Heart left ventricle (tissue), 16 donors: ENCODE measurements at regions not wholly inside any gene's neighbourhood (a gene's known extent, or its start where the extent isn't known, plus 50 kb on each side); places are given as distances from the start of the nearest gene placed in this dataset.
"Not testable (repeated sequence)": the region's sequence is repeated elsewhere in the genome, so short reads cannot be mapped to it uniquely, and the experiment has no call there.

Experiments
- ATAC-seq, 4 donors: fragments of 200-7000 bp; cut with Tn5 transposase; one replicate each; pipeline ENCODE4 v1.9.1; 2020 to 2022; ENCODE audit warnings: moderate library complexity in 4 of 4, mild to moderate bottlenecking in 3 of 4, moderate number of reproducible peaks in 1 of 4
- DNase-seq, 5 donors: peaks; one replicate each; pipeline ENCODE4 v3.0.0-alpha.2; 2020
- H3K27ac ChIP-seq, 12 donors: fragments of 200-600 bp; sonication (generic) in 4 of 12; one replicate each; pipeline versions ENCODE4 v1.5.0 to v1.8.0; 2016 to 2022; ENCODE audit warnings: mild to moderate bottlenecking in 2 of 12
- H3K27me3 ChIP-seq, 9 donors: fragments of 200-600 bp; sonication (generic) in 2 of 9; one replicate each; pipeline versions ENCODE4 v1.5.1 to v1.8.0; 2016 to 2022; ENCODE audit warnings: mild to moderate bottlenecking in 3 of 9
- H3K36me3 ChIP-seq, 9 donors: fragments of 200-600 bp; sonication (generic) in 2 of 9; one replicate each; pipeline versions ENCODE4 v1.5.0 to v1.8.0; 2018 to 2022; ENCODE audit warnings: mild to moderate bottlenecking in 2 of 9
- H3K4me1 ChIP-seq, 12 donors: fragments of 200-600 bp; sonication (generic) in 4 of 12; one replicate each; pipeline versions ENCODE4 v1.5.0 to v1.8.0; 2016 to 2022; ENCODE audit warnings: mild to moderate bottlenecking in 3 of 12
- H3K4me3 ChIP-seq, 12 donors: fragments of 200-600 bp; sonication (generic) in 4 of 12; one replicate each; pipeline versions ENCODE4 v1.5.0 to v1.8.0; 2017 to 2022; ENCODE audit warnings: mild to moderate bottlenecking in 9 of 12, moderate library complexity in 4 of 12
- H3K9me3 ChIP-seq, 12 donors: fragments of 200-600 bp; sonication (generic) in 4 of 12; one replicate each; pipeline versions ENCODE4 v1.5.0 to v1.8.0; 2016 to 2022; ENCODE audit warnings: mild to moderate bottlenecking in 1 of 12
- CTCF ChIP-seq, 12 donors: fragments of 200-600 bp; sonication (generic) in 4 of 12; IDR thresholded peaks; one replicate each; pipeline versions ENCODE4 v1.5.0 to v1.8.0; 2018 to 2022; ENCODE audit warnings: antibody characterized with exemption in 12 of 12, mild to moderate bottlenecking in 5 of 12
- POLR2A ChIP-seq, 2 donors: fragments of 450-650 bp; IDR thresholded peaks; one replicate each; pipeline ENCODE4 v1.6.1; 2017; ENCODE audit warnings: antibody characterized with exemption in 2 of 2, mild to moderate bottlenecking in 2 of 2, moderate library complexity in 2 of 2
- WGBS, 4 donors: extraction: QIAGEN DNeasy Blood & Tissue Kit in 2 of 4; methylation state at CpG; one replicate each; pipeline versions ENCODE4 v1.1.5 to v1.1.7; 2013 to 2018; 5-methylcytosine and 5-hydroxymethylcytosine counted together
- intact Hi-C, 10 donors: fragments of 100-400 bp; cut with DNase I; formaldehyde crosslinking; loops; one replicate each; pipeline versions ENCODE4 v1.11.1 to v1.14.2; 2022
- donor health status: ischemic (EF 13 %, LVEDD 7.1; RV severe dilation, severe dysfunction).
- donor health status: healthy with polysubstance abuse.
- donor health status: DM: no; HTN: yes; CAD: no.
- donor health status: DM: no; HTN: no; CAD: no.
- donor health status: ischemic (EF 25% LVEDD 6.9; RV normal size, moderate dysfunction).
- donor health status: ischemic (EF 25% LVEDD 5.7; RV mildly dilated, moderate dysfunction).
- donor health status: healthy.
- donor health status: DM: yes; HTN: yes; CAD: no.
- donor health status: ischemic (EF 35%, LVEDD 5.7; RV mildly dilated, moderate dysfunction).
- donor health status: nonischemic (EF 11% LVEDD 7.7; RV severe dilation, severe dysfunction).
- donor health status: DM: yes; HTN: yes; CAD: no.
- donor health status: PGD.
- donor health status: ischemic (EF 29% LVEDD 5.4; RV normal size, mild dysfunction).
- donor health status: nonischemic (EF 23%, LVEDD 6.1; RV moderate dilation, normal function).

- no peak overlapping the region for H3K4me3 ChIP-seq
- intact Hi-C loops, result no loop called here
- H3K27me3 ChIP-seq, result peaks cover 0 to 3% (median 0%) of the 10 kb centered on the region in 9 donors
- H3K36me3 ChIP-seq, result no peaks in the 10 kb centered on the region
- no peaks in the 10 kb centered on the region for H3K9me3 ChIP-seq
- no peak for ATAC-seq
- no peaks in the 10 kb centered on the region for H3K4me1 ChIP-seq
- no peak for DNase-seq
- 79 to 87% (median 85%) methylated on average over 10 of the region's 10 CpGs for WGBS, 4 donors
- TF ChIP-seq CTCF (IDR thresholded peaks at IDR 0.05) (no peak), POLR2A (IDR thresholded peaks at IDR 0.05) (no peak)
- H3K27ac ChIP-seq, result no peak overlapping the region
These were observed 297.8 kb downstream of the MYCN start for GRCh38 chr2:16238001-16238761.

GRCh38 chr2:16235747-16236146 lies 295.4 kb downstream of the MYCN start:
- H3K27ac ChIP-seq, result no peak overlapping the region

GRCh38 chr2:16235291-16235690 lies 294.9 kb downstream of the MYCN start:
- H3K9me3 ChIP-seq, ATAC-seq, H3K27ac ChIP-seq, H3K4me1 ChIP-seq, intact Hi-C loops, H3K36me3 ChIP-seq, H3K4me3 ChIP-seq, DNase-seq, H3K27me3 ChIP-seq: not testable (repeated sequence)
- WGBS, 4 donors, result 89 to 95% (median 92%) methylated on average over 20 of the region's 20 CpGs

More at GRCh38 chr2:16235747-16236146, 295.4 kb downstream of the MYCN start:
- TF ChIP-seq POLR2A (IDR thresholded peaks at IDR 0.05), result no peak
- Histone ChIP-seq H3K9me3 (no peaks in the 10 kb centered on the region), H3K27me3 (peaks cover 0 to 3% (median 0%) of the 10 kb centered on the region in 9 donors), H3K4me1 (no peaks in the 10 kb centered on the region), H3K36me3 (no peaks in the 10 kb centered on the region), H3K4me3 (no peak overlapping the region)
- WGBS, 4 donors, result 46 to 65% (median 60%) methylated on average over 1 of the region's 1 CpG
- intact Hi-C loops, result no loop called here
- DNase-seq (no peak), ATAC-seq (no peak)

- intact Hi-C loops, result no loop called here
- no peak for TF ChIP-seq CTCF (IDR thresholded peaks at IDR 0.05)
- no peak for TF ChIP-seq POLR2A (IDR thresholded peaks at IDR 0.05)
- no peak overlapping the region for H3K4me3 ChIP-seq
- WGBS, 4 donors, result 73 to 79% (median 76%) methylated on average over 6 of the region's 6 CpGs
- H3K9me3 ChIP-seq, result no peaks in the 10 kb centered on the region
- H3K27me3 ChIP-seq, result no peaks in the 10 kb centered on the region
- DNase-seq, result no peak
- no peaks in the 10 kb centered on the region for H3K4me1 ChIP-seq
- no peaks in the 10 kb centered on the region for H3K36me3 ChIP-seq
- no peak for ATAC-seq
- no peak overlapping the region for H3K27ac ChIP-seq
These were observed 288.6 kb downstream of the MYCN start for GRCh38 chr2:16228951-16229350.

GRCh38 chr2:16228471-16228870 lies 288.1 kb downstream of the MYCN start:
- ATAC-seq, result no peak
- 85 to 91% (median 89%) methylated on average over 7 of the region's 7 CpGs for WGBS, 4 donors
- Histone ChIP-seq H3K9me3 (no peaks in the 10 kb centered on the region), H3K27ac (no peak overlapping the region), H3K36me3 (no peaks in the 10 kb centered on the region), H3K4me3 (no peak overlapping the region), H3K27me3 (no peaks in the 10 kb centered on the region), H3K4me1 (no peaks in the 10 kb centered on the region)
- intact Hi-C loops, result no loop called here
- TF ChIP-seq POLR2A (IDR thresholded peaks at IDR 0.05) (no peak), CTCF (IDR thresholded peaks at IDR 0.05) (no peak)
- no peak for DNase-seq
